ENCODE measurements at regions not wholly inside any gene's neighbourhood (a gene's known extent, or its start where the extent isn't known, plus 50 kb on each side); places are given as distances from the start of the nearest gene placed in this dataset.

DNA sequence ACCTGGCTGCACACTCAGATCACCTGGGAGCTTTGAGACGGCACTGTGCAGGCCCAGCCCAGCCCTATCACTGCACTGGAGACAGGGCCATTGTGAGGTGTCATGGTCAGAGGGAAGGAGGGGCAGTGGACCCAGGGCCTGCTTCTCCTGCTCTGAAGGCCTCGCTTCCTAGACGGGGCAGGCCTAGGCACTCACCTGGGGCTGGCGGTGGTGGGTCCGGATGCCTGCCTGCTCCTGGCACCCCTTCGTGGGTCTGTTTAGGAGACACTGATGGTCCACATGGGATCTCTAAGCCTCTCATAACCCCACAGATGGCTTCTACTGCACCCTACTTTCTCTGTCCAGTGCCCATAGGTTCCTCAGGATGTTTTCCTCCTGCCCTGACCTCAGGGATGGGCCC, 230.9 kb downstream of the MATN1 start:
- TF ChIP-seq TAF1 (IDR thresholded peaks at IDR 0.05; ENCODE audit: low read depth) (no peak), EP300 (conservative IDR thresholded peaks at IDR 0.05; ENCODE audit: poor library complexity, severe bottlenecking) (no peak), EZH2 (IDR thresholded peaks at IDR 0.05; ENCODE audit: borderline replicate concordance, insufficient read depth, low read length, poor library complexity, severe bottlenecking) (no peak), RAD21 (conservative IDR thresholded peaks at IDR 0.05) (no peak), POLR2AphosphoS5 (IDR thresholded peaks at IDR 0.05) (no peak)
- no peaks in the 10 kb centered on the region for H3K9me3 ChIP-seq (ENCODE audit: low read length)

DNA sequence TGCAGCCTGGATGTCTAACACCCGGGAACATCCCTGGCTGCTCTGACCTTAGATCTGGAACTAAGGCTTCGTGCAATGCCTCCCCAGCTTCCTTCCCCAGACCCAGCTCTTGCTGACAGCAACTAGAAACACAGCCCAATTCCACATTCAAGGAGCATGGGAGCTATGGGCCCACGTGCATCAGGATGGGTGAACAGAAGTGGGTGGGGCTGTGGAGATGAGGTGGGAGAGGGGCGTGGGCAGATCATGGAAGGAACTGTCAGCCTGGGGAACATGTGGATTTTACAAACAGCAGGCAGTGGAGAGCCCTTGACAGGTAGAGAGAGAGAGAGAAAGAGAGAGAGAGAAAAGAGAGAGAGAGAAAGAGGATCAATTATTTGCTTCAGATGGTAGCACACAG, 231.6 kb downstream of the MATN1 start:
- Histone ChIP-seq H3K4me2 (ENCODE audit: low read length) (no peak overlapping the region), H3F3A (ENCODE audit: insufficient read depth, low read length, poor library complexity, severe bottlenecking) (no peaks in the 10 kb centered on the region), H3K79me2 (replicated peaks; ENCODE audit: insufficient read depth, low read length) (no peaks in the 10 kb centered on the region), H3K27ac (ENCODE audit: low read length) (no peak overlapping the region), H2AFZ (ENCODE audit: low read depth, low read length) (no peak overlapping the region), H4K20me1 (ENCODE audit: insufficient read depth) (no peaks in the 10 kb centered on the region), H3K4me3 (ENCODE audit: low read length) (no peak overlapping the region), H3K36me3 (ENCODE audit: insufficient read depth, low read length) (no peaks in the 10 kb centered on the region), H3K9ac (ENCODE audit: low read length) (no peak overlapping the region), H3K27me3 (ENCODE audit: insufficient read depth, low read depth, low read length) (no peaks in the 10 kb centered on the region), H3K9me3 (ENCODE audit: low read length) (no peaks in the 10 kb centered on the region), H3K9me2 (ENCODE audit: insufficient read depth, low read length) (no peaks in the 10 kb centered on the region)
- TF ChIP-seq RAD21 (conservative IDR thresholded peaks at IDR 0.05) (no peak), EP300 (conservative IDR thresholded peaks at IDR 0.05; ENCODE audit: poor library complexity, severe bottlenecking) (no peak), TAF1 (IDR thresholded peaks at IDR 0.05; ENCODE audit: low read depth) (no peak), POLR2AphosphoS5 (IDR thresholded peaks at IDR 0.05) (no peak), MXI1 (conservative IDR thresholded peaks at IDR 0.05; ENCODE audit: poor library complexity, severe bottlenecking) (no peak), EZH2 (IDR thresholded peaks at IDR 0.05; ENCODE audit: borderline replicate concordance, insufficient read depth, low read length, poor library complexity, severe bottlenecking) (no peak), SMC3 (conservative IDR thresholded peaks at IDR 0.05; ENCODE audit: poor library complexity) (no peak)
- TF ChIP-seq, protein P1, sequence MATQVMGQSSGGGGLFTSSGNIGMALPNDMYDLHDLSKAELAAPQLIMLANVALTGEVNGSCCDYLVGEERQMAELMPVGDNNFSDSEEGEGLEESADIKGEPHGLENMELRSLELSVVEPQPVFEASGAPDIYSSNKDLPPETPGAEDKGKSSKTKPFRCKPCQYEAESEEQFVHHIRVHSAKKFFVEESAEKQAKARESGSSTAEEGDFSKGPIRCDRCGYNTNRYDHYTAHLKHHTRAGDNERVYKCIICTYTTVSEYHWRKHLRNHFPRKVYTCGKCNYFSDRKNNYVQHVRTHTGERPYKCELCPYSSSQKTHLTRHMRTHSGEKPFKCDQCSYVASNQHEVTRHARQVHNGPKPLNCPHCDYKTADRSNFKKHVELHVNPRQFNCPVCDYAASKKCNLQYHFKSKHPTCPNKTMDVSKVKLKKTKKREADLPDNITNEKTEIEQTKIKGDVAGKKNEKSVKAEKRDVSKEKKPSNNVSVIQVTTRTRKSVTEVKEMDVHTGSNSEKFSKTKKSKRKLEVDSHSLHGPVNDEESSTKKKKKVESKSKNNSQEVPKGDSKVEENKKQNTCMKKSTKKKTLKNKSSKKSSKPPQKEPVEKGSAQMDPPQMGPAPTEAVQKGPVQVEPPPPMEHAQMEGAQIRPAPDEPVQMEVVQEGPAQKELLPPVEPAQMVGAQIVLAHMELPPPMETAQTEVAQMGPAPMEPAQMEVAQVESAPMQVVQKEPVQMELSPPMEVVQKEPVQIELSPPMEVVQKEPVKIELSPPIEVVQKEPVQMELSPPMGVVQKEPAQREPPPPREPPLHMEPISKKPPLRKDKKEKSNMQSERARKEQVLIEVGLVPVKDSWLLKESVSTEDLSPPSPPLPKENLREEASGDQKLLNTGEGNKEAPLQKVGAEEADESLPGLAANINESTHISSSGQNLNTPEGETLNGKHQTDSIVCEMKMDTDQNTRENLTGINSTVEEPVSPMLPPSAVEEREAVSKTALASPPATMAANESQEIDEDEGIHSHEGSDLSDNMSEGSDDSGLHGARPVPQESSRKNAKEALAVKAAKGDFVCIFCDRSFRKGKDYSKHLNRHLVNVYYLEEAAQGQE (IDR thresholded peaks at IDR 0.05; ENCODE audit: borderline replicate concordance): no peak
- TF ChIP-seq, protein P2, sequence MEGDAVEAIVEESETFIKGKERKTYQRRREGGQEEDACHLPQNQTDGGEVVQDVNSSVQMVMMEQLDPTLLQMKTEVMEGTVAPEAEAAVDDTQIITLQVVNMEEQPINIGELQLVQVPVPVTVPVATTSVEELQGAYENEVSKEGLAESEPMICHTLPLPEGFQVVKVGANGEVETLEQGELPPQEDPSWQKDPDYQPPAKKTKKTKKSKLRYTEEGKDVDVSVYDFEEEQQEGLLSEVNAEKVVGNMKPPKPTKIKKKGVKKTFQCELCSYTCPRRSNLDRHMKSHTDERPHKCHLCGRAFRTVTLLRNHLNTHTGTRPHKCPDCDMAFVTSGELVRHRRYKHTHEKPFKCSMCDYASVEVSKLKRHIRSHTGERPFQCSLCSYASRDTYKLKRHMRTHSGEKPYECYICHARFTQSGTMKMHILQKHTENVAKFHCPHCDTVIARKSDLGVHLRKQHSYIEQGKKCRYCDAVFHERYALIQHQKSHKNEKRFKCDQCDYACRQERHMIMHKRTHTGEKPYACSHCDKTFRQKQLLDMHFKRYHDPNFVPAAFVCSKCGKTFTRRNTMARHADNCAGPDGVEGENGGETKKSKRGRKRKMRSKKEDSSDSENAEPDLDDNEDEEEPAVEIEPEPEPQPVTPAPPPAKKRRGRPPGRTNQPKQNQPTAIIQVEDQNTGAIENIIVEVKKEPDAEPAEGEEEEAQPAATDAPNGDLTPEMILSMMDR (IDR thresholded peaks at IDR 0.05; ENCODE audit: poor library complexity, severe bottlenecking): no peak

More for the DNA sequence above, 230.9 kb downstream of the MATN1 start:
- Histone ChIP-seq H4K20me1 (ENCODE audit: insufficient read depth) (no peaks in the 10 kb centered on the region), H3K9ac (ENCODE audit: low read length) (no peak overlapping the region), H2AFZ (ENCODE audit: low read depth, low read length) (no peak overlapping the region), H3K36me3 (ENCODE audit: insufficient read depth, low read length) (no peaks in the 10 kb centered on the region), H3F3A (ENCODE audit: insufficient read depth, low read length, poor library complexity, severe bottlenecking) (no peaks in the 10 kb centered on the region), H3K27ac (ENCODE audit: low read length) (no peak overlapping the region), H3K9me2 (ENCODE audit: insufficient read depth, low read length) (no peaks in the 10 kb centered on the region), H3K79me2 (replicated peaks; ENCODE audit: insufficient read depth, low read length) (no peaks in the 10 kb centered on the region), H3K4me3 (ENCODE audit: low read length) (no peak overlapping the region), H3K4me2 (ENCODE audit: low read length) (no peak overlapping the region), H3K27me3 (ENCODE audit: insufficient read depth, low read depth, low read length) (no peaks in the 10 kb centered on the region)

Measured in neural cell (in vitro differentiated cells).